ENCODE measurements at regions not wholly inside any gene's neighbourhood (a gene's known extent, or its start where the extent isn't known, plus 50 kb on each side); places are given as distances from the start of the nearest gene placed in this dataset.
A peak's percentile ranks its signal among the peaks of the same experiment; 100 is the strongest.

- POLR2A ChIA-PET: no interaction called here
- H3K27me3 ChIP-seq (ENCODE audit: control insufficient read depth, insufficient read depth, low read length): no peaks in the 10 kb centered on the region
- no peak overlapping the region for H3K4me3 ChIP-seq (ENCODE audit: low read depth, low read length)
- CTCF ChIA-PET: no interaction called here
- TF ChIP-seq CTCF (IDR thresholded peaks at IDR 0.05; ENCODE audit: low read depth, low read length): no peak
- no peaks in the 10 kb centered on the region for H3K9me3 ChIP-seq (ENCODE audit: control insufficient read depth, insufficient read depth, low read length)
- DNase-seq (ENCODE audit: low read depth, low spot score): peak; percentile 64
- no peak overlapping the region for H3K27ac ChIP-seq (ENCODE audit: low read depth, low read length)
Measured at GRCh38 chr5:144812763-144813162, 642.1 kb downstream of the KCTD16 start.

- DNase-seq (ENCODE audit: low read depth, low spot score): no peak
Measured at GRCh38 chr5:144800169-144800568, 629.5 kb downstream of the KCTD16 start.

GRCh38 chr5:144798595-144798994, 627.9 kb downstream of the KCTD16 start:
- CTCF ChIA-PET: no interaction called here
- H3K9me3 ChIP-seq (ENCODE audit: control insufficient read depth, insufficient read depth, low read length): no peaks in the 10 kb centered on the region
- POLR2A ChIA-PET: no interaction called here
- DNase-seq (ENCODE audit: low read depth, low spot score): no peak
- no peaks in the 10 kb centered on the region for H3K27me3 ChIP-seq (ENCODE audit: control insufficient read depth, insufficient read depth, low read length)
- H3K4me3 ChIP-seq (ENCODE audit: low read depth, low read length): no peak overlapping the region
- TF ChIP-seq CTCF (IDR thresholded peaks at IDR 0.05; ENCODE audit: low read depth, low read length): no peak
- H3K27ac ChIP-seq (ENCODE audit: low read depth, low read length): no peak overlapping the region

More at GRCh38 chr5:144800169-144800568, 629.5 kb downstream of the KCTD16 start:
- no peaks in the 10 kb centered on the region for H3K9me3 ChIP-seq (ENCODE audit: control insufficient read depth, insufficient read depth, low read length)
- no peak overlapping the region for H3K4me3 ChIP-seq (ENCODE audit: low read depth, low read length)
- H3K27me3 ChIP-seq (ENCODE audit: control insufficient read depth, insufficient read depth, low read length): no peaks in the 10 kb centered on the region
- TF ChIP-seq CTCF (IDR thresholded peaks at IDR 0.05; ENCODE audit: low read depth, low read length): no peak
- ChIA-PET POLR2A (no interaction called here), CTCF (no interaction called here)
- no peak overlapping the region for H3K27ac ChIP-seq (ENCODE audit: low read depth, low read length)

GRCh38 chr5:144794922-144795321, 624.2 kb downstream of the KCTD16 start:
- POLR2A ChIA-PET: no interaction called here
- no peaks in the 10 kb centered on the region for H3K9me3 ChIP-seq (ENCODE audit: control insufficient read depth, insufficient read depth, low read length)
- CTCF ChIA-PET: no interaction called here
- no peak overlapping the region for H3K27ac ChIP-seq (ENCODE audit: low read depth, low read length)
- no peaks in the 10 kb centered on the region for H3K27me3 ChIP-seq (ENCODE audit: control insufficient read depth, insufficient read depth, low read length)
- DNase-seq (ENCODE audit: low read depth, low spot score): no peak
- H3K4me3 ChIP-seq (ENCODE audit: low read depth, low read length): no peak overlapping the region
- TF ChIP-seq CTCF (IDR thresholded peaks at IDR 0.05; ENCODE audit: low read depth, low read length): no peak

GRCh38 chr5:144788556-144788955, 617.9 kb downstream of the KCTD16 start:
- Histone ChIP-seq H3K4me3 (ENCODE audit: low read depth, low read length) (no peak overlapping the region), H3K27me3 (ENCODE audit: control insufficient read depth, insufficient read depth, low read length) (no peaks in the 10 kb centered on the region), H3K27ac (ENCODE audit: low read depth, low read length) (no peak overlapping the region), H3K9me3 (ENCODE audit: control insufficient read depth, insufficient read depth, low read length) (no peaks in the 10 kb centered on the region)
- no peak for TF ChIP-seq CTCF (IDR thresholded peaks at IDR 0.05; ENCODE audit: low read depth, low read length)
- CTCF ChIA-PET: no interaction called here
- POLR2A ChIA-PET: no interaction called here
- DNase-seq (ENCODE audit: low read depth, low spot score): no peak

All from AG04450 (cell line).